ENCODE measurements at regions not wholly inside any gene's neighbourhood (a gene's known extent, or its start where the extent isn't known, plus 50 kb on each side); places are given as distances from the start of the nearest gene placed in this dataset.
A peak's percentile ranks its signal among the peaks of the same experiment; 100 is the strongest.
"Not testable (repeated sequence)": the region's sequence is repeated elsewhere in the genome, so short reads cannot be mapped to it uniquely, and the experiment has no call there.

DNA sequence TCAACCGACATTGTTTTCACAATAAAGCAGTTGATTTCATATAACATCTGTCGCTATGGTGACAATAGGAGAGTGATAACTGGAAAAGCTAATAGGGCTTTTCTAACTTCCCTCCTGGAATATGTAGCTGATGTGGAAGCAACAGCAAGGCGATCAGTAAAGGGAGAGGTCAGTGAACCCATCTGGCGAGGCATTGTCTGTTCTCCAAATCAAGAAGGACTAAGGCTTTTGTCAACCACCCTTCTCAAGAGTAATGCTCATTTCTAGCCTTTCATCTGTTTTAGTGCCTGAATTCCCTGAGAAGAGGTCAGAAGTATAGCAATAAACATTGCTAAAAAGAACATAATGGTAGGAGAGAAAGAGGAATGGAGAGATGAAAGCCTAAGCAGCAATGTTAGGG, 201.3 kb downstream of the AKAP7 start:
- DNase-seq: no peak

- DNase-seq: not testable (repeated sequence)
Observed at GRCh38 chr6:131346896-131347295, 211.6 kb downstream of the AKAP7 start.

- DNase-seq: no peak
Observed at GRCh38 chr6:131348572-131348971, 213.3 kb downstream of the AKAP7 start.

GRCh38 chr6:131349199-131349598, 213.9 kb downstream of the AKAP7 start:
- no peak for DNase-seq

- no peak for DNase-seq
Observed at GRCh38 chr6:131353106-131353505, 217.8 kb downstream of the AKAP7 start.

GRCh38 chr6:131353876-131354275, 218.6 kb downstream of the AKAP7 start:
- no peak for DNase-seq

DNA sequence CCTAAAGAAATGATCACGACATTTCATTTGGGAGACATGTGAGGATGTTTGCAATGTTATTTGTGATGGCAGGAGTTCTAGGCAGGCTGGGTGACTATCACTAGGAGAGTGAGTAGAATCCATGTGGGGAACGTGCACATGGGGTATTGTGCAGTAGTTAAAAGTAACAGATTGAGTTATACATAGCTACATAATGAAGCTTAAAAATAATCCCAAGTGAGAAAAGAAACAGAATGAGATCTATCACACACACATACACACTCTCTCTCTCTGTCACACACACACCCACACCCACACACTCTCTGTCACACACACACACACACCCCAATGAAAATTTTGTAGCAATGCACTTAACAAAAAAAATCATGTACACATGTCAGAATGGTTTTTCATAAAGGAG, 218.7 kb upstream of the ARG1 start:
- no peak for DNase-seq

GRCh38 chr6:131356161-131356560, 216.9 kb upstream of the ARG1 start:
- DNase-seq: no peak

- no peak for DNase-seq
Observed at GRCh38 chr6:131357501-131357900, 215.5 kb upstream of the ARG1 start.

DNA sequence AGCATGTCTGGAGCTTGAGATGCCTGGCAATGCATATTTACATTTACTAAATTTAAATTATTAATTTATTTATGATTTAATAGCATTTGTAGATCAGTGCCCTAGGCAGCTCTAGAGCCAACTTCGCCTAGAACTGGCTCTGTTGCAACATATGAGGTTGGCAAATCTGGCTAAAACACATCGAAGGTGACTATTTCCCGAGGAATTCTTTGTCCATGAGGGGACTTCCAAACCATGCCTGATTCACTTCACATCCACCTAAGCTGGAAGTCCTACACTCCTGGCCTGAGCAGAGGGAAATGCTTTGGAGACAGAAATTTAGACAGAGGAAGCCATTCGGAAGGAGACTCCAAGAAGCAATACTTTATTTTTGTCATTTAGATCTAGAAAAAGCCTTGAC, 211.0 kb upstream of the ARG1 start:
- no peak for DNase-seq

GRCh38 chr6:131362696-131363095, 210.3 kb upstream of the ARG1 start:
- DNase-seq: no peak

DNA sequence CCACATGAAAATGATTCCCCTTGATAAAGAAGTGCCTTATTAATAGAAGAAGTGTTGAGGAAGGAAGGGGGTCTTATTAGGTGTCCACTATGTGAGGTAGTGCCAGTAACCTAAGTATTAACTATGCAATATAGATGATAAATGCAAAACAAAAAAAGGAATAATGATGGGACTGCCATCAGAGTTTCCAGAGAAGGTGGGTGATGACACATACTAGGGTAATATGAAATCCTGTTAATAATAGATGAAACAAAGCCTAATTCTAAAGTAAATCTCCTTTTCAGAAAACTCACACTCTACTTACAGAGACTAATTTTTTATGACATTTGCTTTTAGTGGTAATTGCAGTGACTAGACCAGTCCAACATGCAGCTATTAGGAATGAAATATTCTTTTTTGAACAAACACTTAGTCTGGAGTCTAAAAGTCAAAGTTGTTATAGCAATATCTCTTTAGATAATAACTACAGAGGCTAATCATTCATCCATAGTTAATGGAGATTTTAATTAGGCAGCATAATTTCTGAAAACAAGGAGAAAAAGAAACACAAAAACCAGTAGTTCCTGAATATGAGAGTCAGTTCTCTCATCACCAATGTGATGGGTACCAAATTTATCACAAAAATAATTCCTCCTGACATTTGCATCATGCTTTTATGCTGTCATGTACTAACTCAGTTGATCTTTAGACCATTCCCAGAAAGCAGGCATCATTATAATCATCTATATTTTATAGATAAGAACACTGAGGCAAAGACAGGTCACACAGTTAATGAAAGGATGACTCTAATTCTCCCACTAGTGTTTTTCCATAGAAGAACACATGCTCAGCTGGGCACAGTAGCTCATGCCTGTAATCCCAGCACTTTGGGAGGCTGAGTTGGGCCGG, 208.8 kb upstream of the ARG1 start:
- no peak for DNase-seq

- no peak for DNase-seq
Observed at GRCh38 chr6:131366223-131366622, 206.8 kb upstream of the ARG1 start.

GRCh38 chr6:131367206-131367873, 205.7 kb upstream of the ARG1 start:
- DNase-seq: no peak

DNA sequence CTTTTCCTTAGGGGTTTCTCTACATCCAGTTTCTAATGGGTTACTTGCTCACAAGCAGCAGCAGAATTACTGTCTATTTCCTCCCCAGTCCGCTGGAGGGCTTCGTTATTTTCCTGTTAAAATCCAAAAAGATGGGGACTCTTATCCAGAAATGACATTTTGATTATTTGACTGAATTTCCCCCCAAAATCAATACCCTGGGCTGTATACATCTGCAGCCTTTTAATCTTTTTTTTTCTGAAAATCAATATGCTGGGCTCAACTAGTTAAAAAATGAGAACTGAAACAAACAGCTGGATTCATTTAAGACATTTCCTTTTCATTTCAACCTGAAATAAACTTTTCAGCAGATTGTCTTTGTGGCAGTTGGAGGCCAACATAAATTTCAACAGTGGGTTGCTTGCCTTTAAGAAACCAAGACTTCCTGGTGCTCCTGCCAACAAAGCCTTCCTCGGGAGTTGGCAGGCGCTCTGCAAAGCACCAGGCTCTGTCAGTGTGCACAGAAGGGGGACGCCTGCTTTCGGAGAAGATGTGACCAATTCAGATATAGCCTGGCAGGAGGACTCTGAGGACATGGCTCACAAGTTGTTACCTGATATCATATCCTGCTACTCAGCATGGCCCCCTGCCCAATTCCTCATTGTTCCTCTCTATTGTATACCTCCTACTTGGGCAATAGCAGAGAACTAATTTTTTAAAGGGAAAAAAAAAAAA, 204.7 kb upstream of the ARG1 start:
- DNase-seq: peak in 1 of 2 donors; percentile 51

DNA sequence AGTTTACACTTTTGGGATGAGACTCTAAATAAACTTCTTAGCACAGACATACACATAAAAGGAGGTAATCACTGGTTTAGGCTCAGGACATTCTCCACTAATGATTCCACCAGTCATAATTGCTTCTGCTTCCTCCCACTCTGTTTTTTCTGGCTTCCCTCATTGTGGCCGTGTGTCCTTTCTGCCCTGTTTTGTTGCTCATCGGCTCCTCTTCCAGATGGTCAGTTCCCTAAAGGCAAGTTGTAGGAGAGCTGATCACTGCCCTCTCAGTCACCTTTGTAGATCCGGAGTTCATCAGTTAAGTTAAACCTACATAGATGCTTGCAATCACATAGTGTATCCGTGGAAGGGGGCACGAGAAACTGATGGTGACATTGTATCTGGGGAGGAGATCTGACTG, 200.5 kb upstream of the ARG1 start:
- no peak for DNase-seq

DNA sequence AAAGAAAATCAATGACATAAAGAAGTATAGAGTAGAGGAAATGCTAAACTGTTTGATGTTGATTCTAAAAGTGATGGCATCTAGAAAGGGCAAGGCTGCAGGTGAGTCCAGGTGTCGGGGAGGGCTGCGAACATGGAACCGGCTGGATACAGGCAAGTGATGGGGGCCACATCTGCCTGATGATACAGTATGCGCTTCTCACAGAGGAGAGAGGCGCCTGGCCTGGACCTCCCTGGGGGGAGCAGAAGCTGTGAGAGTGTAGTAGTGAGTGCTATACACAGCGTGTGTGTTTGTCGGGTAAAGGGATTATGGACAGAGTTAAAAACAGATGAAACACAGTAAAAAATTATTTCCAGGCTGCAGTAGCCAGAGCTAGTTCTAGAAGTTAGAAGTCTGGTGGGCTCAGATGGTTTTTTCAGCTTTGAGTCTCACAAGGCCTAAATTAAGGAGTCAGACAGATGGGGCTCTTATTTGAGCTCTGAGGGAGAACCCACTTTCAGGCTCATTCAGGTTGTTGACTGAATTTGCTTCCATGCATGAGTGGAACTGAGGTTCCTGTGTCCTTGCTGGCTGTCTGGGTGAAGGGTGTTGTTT, 195.8 kb upstream of the ARG1 start:
- no peak for DNase-seq

- no peak for DNase-seq
Observed at GRCh38 chr6:131378874-131379273, 194.2 kb upstream of the ARG1 start.

DNA sequence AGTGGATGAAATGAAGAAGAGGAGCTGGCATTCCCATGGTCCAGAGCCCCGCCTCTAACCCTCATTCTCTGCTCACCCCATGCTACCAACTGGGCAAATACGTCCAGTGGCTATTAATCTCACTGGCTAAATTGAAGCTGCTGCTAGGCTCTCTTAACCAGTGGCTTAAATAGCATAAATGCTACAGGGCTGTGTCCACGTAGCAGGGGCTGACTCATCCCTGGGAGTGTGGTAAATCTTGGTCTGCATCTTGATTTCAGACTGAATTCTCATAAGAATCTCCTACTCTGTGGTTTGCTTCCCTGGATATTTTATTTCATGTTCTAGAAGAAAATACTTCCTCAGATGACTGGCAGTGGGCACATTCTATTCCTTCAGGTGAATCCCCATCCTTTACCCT, 193.1 kb upstream of the ARG1 start:
- no peak for DNase-seq

GRCh38 chr6:131381052-131381708, 191.8 kb upstream of the ARG1 start:
- peak in 1 of 2 donors; percentile 31 for DNase-seq

DNA sequence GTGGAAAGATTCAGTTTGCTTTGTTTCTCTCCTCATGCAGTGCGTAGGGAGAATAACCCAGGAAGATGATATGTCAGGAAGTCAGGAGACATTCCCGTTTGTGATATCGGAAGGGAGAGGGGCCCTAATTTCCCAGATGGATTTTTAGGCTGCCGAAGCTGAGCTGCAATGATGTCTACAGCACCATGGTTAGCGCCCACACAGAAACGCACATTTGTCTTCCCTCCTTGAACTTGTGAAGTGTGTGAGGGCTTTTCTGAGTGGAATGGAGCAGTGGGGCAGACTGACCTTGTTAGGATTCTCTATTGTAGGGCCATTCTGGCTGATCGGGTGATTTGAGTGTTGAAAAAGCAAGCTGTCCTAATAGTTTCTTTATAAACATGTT, 191.3 kb upstream of the ARG1 start:
- no peak for DNase-seq

DNA sequence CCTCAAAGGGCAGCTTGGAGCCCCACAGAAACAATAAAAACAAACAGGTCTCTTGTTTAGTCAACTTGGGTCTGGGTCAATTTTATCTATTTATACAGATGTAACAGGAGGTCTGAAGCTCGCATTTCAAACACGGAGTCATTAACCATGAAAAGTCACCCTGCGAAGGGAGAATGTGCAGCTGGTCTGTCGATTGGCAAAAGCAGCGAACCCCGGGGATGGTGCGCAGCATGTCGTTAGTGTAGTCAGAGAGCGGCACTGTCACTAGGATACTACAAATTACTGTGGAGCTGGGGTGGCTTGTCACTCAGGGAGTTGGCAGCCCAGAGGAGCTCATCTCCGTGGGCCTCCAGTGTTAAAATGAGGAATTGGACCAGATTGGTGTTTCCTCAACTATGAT, 190.4 kb upstream of the ARG1 start:
- no peak for DNase-seq

All from bone marrow (tissue), 2 donors.